ENCODE measurements at regions not wholly inside any gene's neighbourhood (a gene's known extent, or its start where the extent isn't known, plus 50 kb on each side); places are given as distances from the start of the nearest gene placed in this dataset.

- no peak for TF ChIP-seq POLR2A (IDR thresholded peaks at IDR 0.05)
- no peak for TF ChIP-seq CTCF (IDR thresholded peaks at IDR 0.05)
- no peak for TF ChIP-seq POLR2AphosphoS5 (IDR thresholded peaks at IDR 0.05)
- TF ChIP-seq EP300 (IDR thresholded peaks at IDR 0.05), result no peak
Observed at GRCh38 chr11:122584670-122585069, 70.9 kb upstream of the UBASH3B start.
